ENCODE measurements at regions not wholly inside any gene's neighbourhood (a gene's known extent, or its start where the extent isn't known, plus 50 kb on each side); places are given as distances from the start of the nearest gene placed in this dataset.

DNA sequence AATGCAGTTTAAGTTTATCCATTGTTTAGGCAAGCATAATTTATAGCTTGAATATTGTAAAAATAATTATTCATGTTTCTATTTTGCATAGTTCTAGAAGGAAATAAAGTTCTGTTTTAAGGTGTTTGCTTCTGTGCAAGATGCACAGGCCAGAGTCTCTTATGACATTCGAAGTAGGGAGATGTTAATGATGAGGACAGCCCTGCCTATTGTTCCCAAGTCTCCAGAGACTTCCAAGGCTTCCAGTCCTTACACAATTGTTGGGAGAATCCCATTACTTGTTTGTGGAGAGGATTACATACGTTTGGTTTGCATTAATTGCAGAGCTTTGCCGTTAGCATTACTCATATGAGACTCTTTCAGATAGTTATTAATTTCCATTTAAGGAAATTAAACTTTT is 96.2 kb upstream of the ANK2 start:
- TF ChIP-seq EZH2phosphoT487 (IDR thresholded peaks at IDR 0.05; ENCODE audit: borderline replicate concordance), result no peak
- TF ChIP-seq CTCF (conservative IDR thresholded peaks at IDR 0.05; ENCODE audit: low read length), result no peak
